ENCODE measurements at regions not wholly inside any gene's neighbourhood (a gene's known extent, or its start where the extent isn't known, plus 50 kb on each side); places are given as distances from the start of the nearest gene placed in this dataset.
A peak's percentile ranks its signal among the peaks of the same experiment; 100 is the strongest.
"Not testable (repeated sequence)": the region's sequence is repeated elsewhere in the genome, so short reads cannot be mapped to it uniquely, and the experiment has no call there.

GRCh38 chr1:192489047-192489446, 86.5 kb upstream of the RGS1 start:
- TF ChIP-seq, protein P1, sequence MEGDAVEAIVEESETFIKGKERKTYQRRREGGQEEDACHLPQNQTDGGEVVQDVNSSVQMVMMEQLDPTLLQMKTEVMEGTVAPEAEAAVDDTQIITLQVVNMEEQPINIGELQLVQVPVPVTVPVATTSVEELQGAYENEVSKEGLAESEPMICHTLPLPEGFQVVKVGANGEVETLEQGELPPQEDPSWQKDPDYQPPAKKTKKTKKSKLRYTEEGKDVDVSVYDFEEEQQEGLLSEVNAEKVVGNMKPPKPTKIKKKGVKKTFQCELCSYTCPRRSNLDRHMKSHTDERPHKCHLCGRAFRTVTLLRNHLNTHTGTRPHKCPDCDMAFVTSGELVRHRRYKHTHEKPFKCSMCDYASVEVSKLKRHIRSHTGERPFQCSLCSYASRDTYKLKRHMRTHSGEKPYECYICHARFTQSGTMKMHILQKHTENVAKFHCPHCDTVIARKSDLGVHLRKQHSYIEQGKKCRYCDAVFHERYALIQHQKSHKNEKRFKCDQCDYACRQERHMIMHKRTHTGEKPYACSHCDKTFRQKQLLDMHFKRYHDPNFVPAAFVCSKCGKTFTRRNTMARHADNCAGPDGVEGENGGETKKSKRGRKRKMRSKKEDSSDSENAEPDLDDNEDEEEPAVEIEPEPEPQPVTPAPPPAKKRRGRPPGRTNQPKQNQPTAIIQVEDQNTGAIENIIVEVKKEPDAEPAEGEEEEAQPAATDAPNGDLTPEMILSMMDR (IDR thresholded peaks at IDR 0.05; ENCODE audit: low read depth, low read length, missing control alignments) = no peak
- DNase-seq (ENCODE audit: extremely low read depth, low read depth) = peak; percentile 96
- no peak overlapping the region for H3K4me3 ChIP-seq (replicated peaks; ENCODE audit: low read depth, low read length)

- peak; percentile 91 for DNase-seq (ENCODE audit: extremely low read depth, low read depth)
These were observed 85.8 kb upstream of the RGS1 start for GRCh38 chr1:192489748-192490147.

GRCh38 chr1:192491804-192492554, 83.6 kb upstream of the RGS1 start:
- DNase-seq (ENCODE audit: extremely low read depth, low read depth) = no peak
- H3K4me3 ChIP-seq (replicated peaks; ENCODE audit: low read depth, low read length) = no peak overlapping the region
- TF ChIP-seq, protein P1 (IDR thresholded peaks at IDR 0.05; ENCODE audit: low read depth, low read length, missing control alignments) = no peak

More at GRCh38 chr1:192489748-192490147, 85.8 kb upstream of the RGS1 start:
- TF ChIP-seq, protein P1 (IDR thresholded peaks at IDR 0.05; ENCODE audit: low read depth, low read length, missing control alignments) = no peak
- no peak overlapping the region for H3K4me3 ChIP-seq (replicated peaks; ENCODE audit: low read depth, low read length)

GRCh38 chr1:192493584-192493983, 82.0 kb upstream of the RGS1 start:
- DNase-seq (ENCODE audit: extremely low read depth, low read depth) = no peak
- TF ChIP-seq, protein P1 (IDR thresholded peaks at IDR 0.05; ENCODE audit: low read depth, low read length, missing control alignments) = no peak
- no peak overlapping the region for H3K4me3 ChIP-seq (replicated peaks; ENCODE audit: low read depth, low read length)

- DNase-seq (ENCODE audit: extremely low read depth, low read depth) = no peak
- no peak overlapping the region for H3K4me3 ChIP-seq (replicated peaks; ENCODE audit: low read depth, low read length)
- TF ChIP-seq, protein P1 (IDR thresholded peaks at IDR 0.05; ENCODE audit: low read depth, low read length, missing control alignments) = no peak
These were observed 79.1 kb upstream of the RGS1 start for GRCh38 chr1:192496369-192497056.

DNA sequence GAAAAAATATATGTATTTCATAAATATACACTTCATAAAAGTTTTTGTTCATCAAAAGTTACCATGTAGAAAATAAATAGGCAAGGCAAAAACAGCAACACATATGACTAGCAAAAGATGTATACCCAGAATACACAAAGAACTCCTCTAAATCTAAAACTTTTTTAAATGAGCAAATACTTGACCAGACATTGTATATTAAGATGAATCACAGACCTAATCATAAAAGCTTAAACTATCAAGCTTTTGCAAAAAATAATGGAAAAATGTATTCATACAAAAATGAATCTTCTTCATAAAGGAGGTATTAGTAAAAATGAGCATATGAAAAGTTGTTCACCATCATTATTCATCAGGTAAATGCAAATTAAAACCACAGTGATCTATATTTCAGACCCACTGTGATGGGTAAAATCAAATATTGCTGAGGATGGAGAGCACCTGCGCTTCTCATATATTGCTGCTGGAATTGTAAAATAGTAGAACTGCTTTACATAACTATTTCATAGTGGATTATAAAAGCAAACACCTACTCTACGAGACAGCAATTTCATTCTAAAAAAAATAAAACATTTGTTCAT, 78.3 kb upstream of the RGS1 start:
- H3K4me3 ChIP-seq (replicated peaks; ENCODE audit: low read depth, low read length) = no peak overlapping the region
- no peak for DNase-seq (ENCODE audit: extremely low read depth, low read depth)
- TF ChIP-seq, protein P1 (IDR thresholded peaks at IDR 0.05; ENCODE audit: low read depth, low read length, missing control alignments) = no peak

DNA sequence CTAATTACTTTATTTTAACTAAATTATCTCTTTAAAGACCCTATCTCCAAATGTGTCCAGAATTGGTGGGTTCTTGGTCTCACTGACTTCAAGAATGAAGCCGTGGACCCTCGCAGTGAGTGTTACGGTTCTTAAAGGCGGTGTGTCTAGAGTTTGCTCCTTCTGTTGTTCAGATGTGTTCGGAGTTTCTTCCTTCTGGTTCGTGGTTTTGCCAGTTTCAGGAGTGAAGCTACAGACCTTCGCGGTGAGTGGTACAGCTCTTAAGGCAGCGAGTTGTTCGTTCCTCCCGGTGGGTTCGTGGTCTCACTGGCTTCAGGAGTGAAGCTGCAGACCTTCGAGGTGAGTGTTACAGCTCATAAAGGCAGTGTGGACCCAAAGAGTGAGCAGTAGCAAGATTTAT, 77.5 kb upstream of the RGS1 start:
- H3K4me3 ChIP-seq (replicated peaks; ENCODE audit: low read depth, low read length); DNase-seq (ENCODE audit: extremely low read depth, low read depth): not testable (repeated sequence)

DNA sequence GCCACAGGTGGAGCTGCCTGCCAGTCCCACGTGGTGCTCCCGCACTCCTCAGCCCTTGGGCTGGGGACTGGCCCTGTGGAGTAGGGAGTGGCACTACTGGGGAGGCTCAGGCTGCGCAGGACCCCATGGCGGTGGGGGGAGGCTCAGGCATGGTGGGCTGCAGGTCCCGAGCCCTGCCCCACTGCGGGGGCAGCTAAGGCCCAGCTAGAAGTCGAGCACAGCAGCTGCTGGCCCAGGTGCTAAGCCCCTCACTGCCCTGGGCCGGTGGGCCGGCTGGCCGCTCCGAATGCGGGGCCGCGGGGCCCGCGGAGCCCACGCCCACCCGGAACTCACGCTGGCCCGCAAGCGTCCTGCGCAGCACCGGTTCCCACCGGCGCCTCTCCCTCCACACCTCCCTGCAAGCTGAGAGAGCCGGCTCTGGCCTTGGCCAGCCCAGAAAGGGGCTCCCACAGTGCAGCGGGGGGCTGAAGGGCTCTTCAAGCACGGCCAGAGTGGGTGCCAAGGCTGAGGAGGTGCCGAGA, 76.5 kb upstream of the RGS1 start:
- not testable (repeated sequence) for H3K4me3 ChIP-seq (replicated peaks; ENCODE audit: low read depth, low read length); DNase-seq (ENCODE audit: extremely low read depth, low read depth)

DNA sequence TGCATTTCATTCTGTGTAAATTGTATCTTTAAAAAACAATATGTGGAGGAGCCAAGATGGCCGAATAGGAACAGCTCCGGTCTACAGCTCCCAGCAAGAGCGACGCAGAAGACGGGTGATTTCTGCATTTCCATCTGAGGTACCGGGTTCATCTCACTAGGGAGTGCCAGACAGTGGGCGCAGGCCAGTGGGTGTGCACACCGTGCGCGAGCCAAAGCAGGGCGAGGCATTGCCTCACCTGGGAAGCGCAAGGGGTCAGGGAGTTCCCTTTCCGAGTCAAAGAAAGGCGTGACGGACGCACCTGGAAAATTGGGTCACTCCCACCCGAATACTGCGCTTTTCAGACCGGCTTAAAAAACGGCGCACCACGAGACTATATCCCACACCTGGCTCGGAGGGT, 75.0 kb upstream of the RGS1 start:
- H3K4me3 ChIP-seq (replicated peaks; ENCODE audit: low read depth, low read length); DNase-seq (ENCODE audit: extremely low read depth, low read depth): not testable (repeated sequence)
